ENCODE measurements at regions not wholly inside any gene's neighbourhood (a gene's known extent, or its start where the extent isn't known, plus 50 kb on each side); places are given as distances from the start of the nearest gene placed in this dataset.

GRCh38 chr3:87949879-87950208 is 109.0 kb downstream of the CGGBP1 start:
- CTCF ChIA-PET: no interaction called here
- no peak overlapping the region for H3K4me2 ChIP-seq (ENCODE audit: low read depth, low read length)

More at GRCh38 chr3:87949879-87950208, 109.0 kb downstream of the CGGBP1 start:
- POLR2A ChIA-PET (ENCODE audit: unreplicated experiment): no interaction called here
- H3K4me1 ChIP-seq (ENCODE audit: control insufficient read depth, insufficient read depth, low read length): no peaks in the 10 kb centered on the region
- dilution Hi-C loops (cut with HindIII; ENCODE audit: low sequenced_read_pairs, unreplicated experiment): no loop called here
- BruUV-seq (replicated peaks): no TSS peak
- H4K91ac ChIP-seq (ENCODE audit: insufficient read depth, low read depth, low read length): no peak overlapping the region
- no peak overlapping the region for H3K9ac ChIP-seq (ENCODE audit: low read depth, low read length)
- no peak overlapping the region for H3K27ac ChIP-seq (ENCODE audit: insufficient read depth, low read length)
- no peak overlapping the region for H2BK15ac ChIP-seq (ENCODE audit: low read depth, low read length)
- TF ChIP-seq CEBPB (IDR thresholded peaks at IDR 0.05; ENCODE audit: low read depth, low read length): no peak
- TF ChIP-seq CTCF (conservative IDR thresholded peaks at IDR 0.05; ENCODE audit: low read depth, low read length): no peak
- no peak for TF ChIP-seq CHD1 (IDR thresholded peaks at IDR 0.05; ENCODE audit: low read depth, low read length)
- no peak for TF ChIP-seq RCOR1 (IDR thresholded peaks at IDR 0.05; ENCODE audit: insufficient replicate concordance, low read length)
- TF ChIP-seq ELK1 (IDR thresholded peaks at IDR 0.05; ENCODE audit: borderline replicate concordance, low read depth, low read length): no peak
- TF ChIP-seq SMC3 (IDR thresholded peaks at IDR 0.05; ENCODE audit: low read depth, low read length): no peak
- TF ChIP-seq MXI1 (IDR thresholded peaks at IDR 0.05; ENCODE audit: borderline replicate concordance, low read depth, low read length): no peak
- no peak for TF ChIP-seq FOS (IDR thresholded peaks at IDR 0.05; ENCODE audit: low read depth, low read length)
- TF ChIP-seq NFE2L2 (IDR thresholded peaks at IDR 0.05; ENCODE audit: low read depth, low read length): no peak
- no peak for TF ChIP-seq RFX5 (IDR thresholded peaks at IDR 0.05; ENCODE audit: low read depth, low read length)
- TF ChIP-seq MAZ (IDR thresholded peaks at IDR 0.05; ENCODE audit: borderline replicate concordance, low read depth, low read length): no peak
- no peak overlapping the region for H3K4ac ChIP-seq (ENCODE audit: low read depth, low read length)
- no CpG with 5 or more reads among the region's 1 CpG for WGBS, 2 experiments (ENCODE audit: extremely low coverage in 2 of 2, insufficient read length in 1 of 2)
- no peak overlapping the region for H2AFZ ChIP-seq (replicated peaks; ENCODE audit: low read length, poor library complexity)
- in situ Hi-C loops (cut with MboI; ENCODE audit: low sequenced_read_pairs): loop anchor here (25.0 kb wide), 1 partner anchor 1213 kb away; no protein-coding TSS in a partner anchor
- H2AK5ac ChIP-seq (ENCODE audit: low read depth, low read length): no peak overlapping the region
- no peak overlapping the region for H3K23ac ChIP-seq (ENCODE audit: low read depth, low read length)
- H3K9me3 ChIP-seq (ENCODE audit: control insufficient read depth, insufficient read depth, low read length): no peaks in the 10 kb centered on the region
- no peak overlapping the region for H3K18ac ChIP-seq (ENCODE audit: low read depth, low read length)
- DNase-seq (no peak), ATAC-seq (ENCODE audit: low read depth) (no peak)
- no peak overlapping the region for H3K14ac ChIP-seq (replicated peaks; ENCODE audit: low read depth, low read length)
- H2BK120ac ChIP-seq (ENCODE audit: low read depth, low read length): no peak overlapping the region
- no peaks in the 10 kb centered on the region for H3K36me3 ChIP-seq (ENCODE audit: control insufficient read depth, insufficient read depth, low read length)
- H3K56ac ChIP-seq (ENCODE audit: extremely low read depth, insufficient read depth, low read length): no peak overlapping the region
- H3K79me1 ChIP-seq (ENCODE audit: low read depth in 1 of 2, low read length in 2 of 2): no peaks in the 10 kb centered on the region
- H2BK5ac ChIP-seq (ENCODE audit: low read depth, low read length, poor library complexity, severe bottlenecking): no peak overlapping the region
- no peaks in the 10 kb centered on the region for H3K27me3 ChIP-seq (ENCODE audit: control insufficient read depth, insufficient read depth, low read length)
- no peak overlapping the region for H2BK20ac ChIP-seq (ENCODE audit: low read depth, low read length)
- no peak overlapping the region for H4K5ac ChIP-seq (ENCODE audit: low read depth, low read length)
- no peak overlapping the region for H4K8ac ChIP-seq (ENCODE audit: low read depth in 2 of 2, low read length in 2 of 2)
- no peaks in the 10 kb centered on the region for H3K9me1 ChIP-seq (ENCODE audit: insufficient read depth, low read length)
- H4K20me1 ChIP-seq (ENCODE audit: insufficient read depth, low read length): no peaks in the 10 kb centered on the region
- no peak overlapping the region for H3K4me3 ChIP-seq (ENCODE audit: insufficient read depth, low read depth, low read length)
- intact Hi-C loops (cut with micrococcal nuclease): no loop called here
- no peak overlapping the region for H2AK9ac ChIP-seq (replicated peaks; ENCODE audit: low read depth, low read length, poor library complexity)

Data from IMR-90 (cell line).